Muscle of leg (tissue), 3 donors: ENCODE measurements at regions not wholly inside any gene's neighbourhood (a gene's known extent, or its start where the extent isn't known, plus 50 kb on each side); places are given as distances from the start of the nearest gene placed in this dataset.

Experiments
- DNase-seq: peaks from one replicate; pipeline ENCODE4 v3.0.0; 2013
- H3K27ac ChIP-seq: one replicate; pipeline ENCODE4 v1.5.1; 2013; ENCODE audit warnings: mild to moderate bottlenecking, low read length, control low read depth
- H3K27me3 ChIP-seq: one replicate; pipeline ENCODE4 v1.6.1; 2013; ENCODE audit warnings: low read length; ENCODE audit not compliant: control insufficient read depth, insufficient read depth
- H3K36me3 ChIP-seq: one replicate; pipeline ENCODE4 v1.6.1; 2013; ENCODE audit warnings: low read length; ENCODE audit not compliant: control insufficient read depth, insufficient read depth
- H3K4me1 ChIP-seq: one replicate; pipeline ENCODE4 v1.6.1; 2013; ENCODE audit warnings: low read length; ENCODE audit not compliant: control insufficient read depth, insufficient read depth
- H3K4me3 ChIP-seq: one replicate; pipeline ENCODE4 v1.5.1; 2013; ENCODE audit warnings: low read length, control low read depth
- H3K9me3 ChIP-seq: replicated peaks from 2 replicates; pipeline ENCODE4 v1.6.1; 2013; ENCODE audit warnings: low read depth, low read length; ENCODE audit not compliant: control insufficient read depth
- WGBS: methylation state at CpG from one replicate; pipeline ENCODE4 v1.1.5; 2013; ENCODE audit warnings: missing lambda C conversion rate; ENCODE audit not compliant: insufficient coverage; 5-methylcytosine and 5-hydroxymethylcytosine counted together

GRCh38 chr6:53418288-53418687, 69.5 kb upstream of the ELOVL5 start:
- no peaks in the 10 kb centered on the region for H3K27me3 ChIP-seq
- no peak overlapping the region for H3K27ac ChIP-seq
- no CpG with 5 or more reads among the region's 2 CpGs for WGBS
- no peaks in the 10 kb centered on the region for H3K36me3 ChIP-seq
- H3K4me3 ChIP-seq, result no peak overlapping the region
- no peak for DNase-seq
- H3K9me3 ChIP-seq, result no peaks in the 10 kb centered on the region
- H3K4me1 ChIP-seq, result no peaks in the 10 kb centered on the region

GRCh38 chr6:53417141-53417540, 68.4 kb upstream of the ELOVL5 start:
- Histone ChIP-seq H3K27me3 (no peaks in the 10 kb centered on the region), H3K4me1 (no peaks in the 10 kb centered on the region), H3K36me3 (no peaks in the 10 kb centered on the region), H3K27ac (no peak overlapping the region), H3K4me3 (no peak overlapping the region), H3K9me3 (no peaks in the 10 kb centered on the region)
- no CpG with 5 or more reads among the region's 1 CpG for WGBS
- no peak for DNase-seq

- DNase-seq, result no peak
- 71% methylated on average over 2 of the region's 4 CpGs for WGBS
- Histone ChIP-seq H3K9me3 (no peaks in the 10 kb centered on the region), H3K27me3 (no peaks in the 10 kb centered on the region), H3K4me1 (no peaks in the 10 kb centered on the region), H3K36me3 (no peaks in the 10 kb centered on the region), H3K27ac (no peak overlapping the region), H3K4me3 (no peak overlapping the region)
These were observed 64.6 kb upstream of the ELOVL5 start for GRCh38 chr6:53413326-53413725.

- no CpG with 5 or more reads among the region's 1 CpG for WGBS
- Histone ChIP-seq H3K9me3 (no peaks in the 10 kb centered on the region), H3K4me1 (no peaks in the 10 kb centered on the region), H3K4me3 (no peak overlapping the region), H3K36me3 (no peaks in the 10 kb centered on the region), H3K27ac (no peak overlapping the region), H3K27me3 (no peaks in the 10 kb centered on the region)
- DNase-seq, result no peak
These were observed 64.0 kb upstream of the ELOVL5 start for GRCh38 chr6:53412751-53413150.

- H3K27me3 ChIP-seq, result no peaks in the 10 kb centered on the region
- 20% methylated on average over 1 of the region's 5 CpGs for WGBS
- no peak overlapping the region for H3K4me3 ChIP-seq
- no peaks in the 10 kb centered on the region for H3K36me3 ChIP-seq
- H3K4me1 ChIP-seq, result no peaks in the 10 kb centered on the region
- no peak overlapping the region for H3K27ac ChIP-seq
- peak; percentile 11 for DNase-seq
- H3K9me3 ChIP-seq, result no peaks in the 10 kb centered on the region
These were observed 63.4 kb upstream of the ELOVL5 start for GRCh38 chr6:53412021-53412715.

- H3K27ac ChIP-seq, result no peak overlapping the region
- no peak for DNase-seq
- H3K36me3 ChIP-seq, result no peaks in the 10 kb centered on the region
- no peaks in the 10 kb centered on the region for H3K27me3 ChIP-seq
- H3K9me3 ChIP-seq, result no peaks in the 10 kb centered on the region
- WGBS, result 60% methylated on average over 1 of the region's 2 CpGs
- H3K4me1 ChIP-seq, result no peaks in the 10 kb centered on the region
- H3K4me3 ChIP-seq, result no peak overlapping the region
These were observed 62.7 kb upstream of the ELOVL5 start for GRCh38 chr6:53411451-53411850.

DNA sequence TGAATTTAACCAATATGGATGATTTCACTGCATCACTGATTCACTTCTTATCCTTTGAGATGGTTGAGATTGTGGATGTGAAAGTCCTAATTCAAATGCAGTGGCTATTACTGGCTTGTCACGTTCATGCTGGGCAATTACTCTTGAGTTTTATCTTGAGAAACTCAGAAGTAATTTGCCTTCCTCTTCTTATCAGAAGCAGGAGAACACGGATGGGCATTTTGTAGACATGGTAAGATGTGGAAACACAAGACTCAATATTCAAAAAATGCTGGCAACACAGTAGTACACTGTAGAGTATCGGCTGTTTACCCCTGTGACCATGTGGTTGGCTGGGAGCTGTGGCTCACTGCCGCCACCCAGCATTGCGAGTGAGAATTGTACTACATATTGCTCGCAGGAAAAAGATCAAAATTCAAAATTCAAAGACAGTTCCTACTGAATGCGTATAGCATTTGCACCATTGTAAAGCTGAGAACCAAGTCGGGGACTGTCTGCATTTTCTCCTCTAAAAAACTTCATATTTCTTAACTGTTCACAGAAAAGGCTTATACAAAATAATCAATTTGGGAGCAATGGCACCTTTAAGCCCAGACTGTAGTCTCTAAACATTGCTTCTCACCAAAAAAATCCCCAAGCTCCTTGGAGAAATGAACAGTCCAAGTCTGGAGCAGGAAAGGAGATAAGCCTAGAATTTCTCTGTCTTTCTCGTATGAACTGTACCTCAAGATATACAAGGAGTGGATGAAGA, 61.9 kb upstream of the ELOVL5 start:
- H3K27me3 ChIP-seq, result no peaks in the 10 kb centered on the region
- no peaks in the 10 kb centered on the region for H3K36me3 ChIP-seq
- H3K9me3 ChIP-seq, result no peaks in the 10 kb centered on the region
- whole genome bisulfite sequencing, result 72% methylated on average over 6 of the region's 9 CpGs
- no peak overlapping the region for H3K4me3 ChIP-seq
- no peaks in the 10 kb centered on the region for H3K4me1 ChIP-seq
- H3K27ac ChIP-seq, result no peak overlapping the region
- DNase-seq, result peak; percentile 16

DNA sequence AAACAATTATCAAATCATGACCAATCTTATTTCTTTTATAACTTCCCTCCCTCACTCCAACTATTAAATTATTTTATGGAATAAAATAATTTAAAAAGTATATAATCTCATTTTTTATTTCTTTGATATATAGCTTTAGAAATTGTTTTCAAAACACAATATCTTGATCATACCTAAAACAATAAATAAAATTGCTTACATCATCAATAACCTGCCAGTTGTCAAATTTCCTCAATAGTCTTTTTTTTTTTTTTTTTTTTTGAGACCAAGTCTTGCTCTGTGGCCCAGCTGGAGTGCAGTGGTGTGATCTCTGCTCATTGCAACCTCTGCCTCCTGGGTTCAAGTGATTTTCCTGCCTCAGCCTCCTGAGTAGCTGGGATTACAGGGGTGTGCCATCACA, 60.1 kb upstream of the ELOVL5 start:
- no peak for DNase-seq
- Histone ChIP-seq H3K4me1 (no peaks in the 10 kb centered on the region), H3K27me3 (no peaks in the 10 kb centered on the region)

GRCh38 chr6:53399027-53399344, 50.2 kb upstream of the ELOVL5 start:
- H3K27me3 ChIP-seq, result no peaks in the 10 kb centered on the region
- no peak overlapping the region for H3K4me3 ChIP-seq
- no peaks in the 10 kb centered on the region for H3K36me3 ChIP-seq
- H3K9me3 ChIP-seq, result no peaks in the 10 kb centered on the region
- H3K4me1 ChIP-seq, result no peaks in the 10 kb centered on the region
- no peak overlapping the region for H3K27ac ChIP-seq
- no peak for DNase-seq

More for the DNA sequence above, 60.1 kb upstream of the ELOVL5 start:
- Histone ChIP-seq H3K4me3 (no peak overlapping the region), H3K27ac (no peak overlapping the region), H3K36me3 (no peaks in the 10 kb centered on the region), H3K9me3 (no peaks in the 10 kb centered on the region)

- no peak overlapping the region for H3K4me3 ChIP-seq
- no peaks in the 10 kb centered on the region for H3K4me1 ChIP-seq
- H3K27me3 ChIP-seq, result no peaks in the 10 kb centered on the region
- WGBS, result no CpG with 5 or more reads among the region's 5 CpGs
- H3K27ac ChIP-seq, result no peak overlapping the region
- no peaks in the 10 kb centered on the region for H3K36me3 ChIP-seq
- no peak for DNase-seq
- no peaks in the 10 kb centered on the region for H3K9me3 ChIP-seq
These were observed 49.7 kb upstream of the ELOVL5 start for GRCh38 chr6:53398247-53399026.
